Muscle of leg (tissue), 3 donors: ENCODE measurements at regions not wholly inside any gene's neighbourhood (a gene's known extent, or its start where the extent isn't known, plus 50 kb on each side); places are given as distances from the start of the nearest gene placed in this dataset.

ENCODE experiments used
- DNase-seq: peaks from one replicate; pipeline ENCODE4 v3.0.0; 2013
- H3K27ac ChIP-seq: one replicate; pipeline ENCODE4 v1.5.1; 2013; ENCODE audit warnings: mild to moderate bottlenecking, low read length, control low read depth
- H3K27me3 ChIP-seq: one replicate; pipeline ENCODE4 v1.6.1; 2013; ENCODE audit warnings: low read length; ENCODE audit not compliant: control insufficient read depth, insufficient read depth
- H3K36me3 ChIP-seq: one replicate; pipeline ENCODE4 v1.6.1; 2013; ENCODE audit warnings: low read length; ENCODE audit not compliant: control insufficient read depth, insufficient read depth
- H3K4me1 ChIP-seq: one replicate; pipeline ENCODE4 v1.6.1; 2013; ENCODE audit warnings: low read length; ENCODE audit not compliant: control insufficient read depth, insufficient read depth
- H3K4me3 ChIP-seq: one replicate; pipeline ENCODE4 v1.5.1; 2013; ENCODE audit warnings: low read length, control low read depth
- H3K9me3 ChIP-seq: replicated peaks from 2 replicates; pipeline ENCODE4 v1.6.1; 2013; ENCODE audit warnings: low read depth, low read length; ENCODE audit not compliant: control insufficient read depth
- WGBS: methylation state at CpG from one replicate; pipeline ENCODE4 v1.1.5; 2013; ENCODE audit warnings: missing lambda C conversion rate; ENCODE audit not compliant: insufficient coverage; 5-methylcytosine and 5-hydroxymethylcytosine counted together

DNA sequence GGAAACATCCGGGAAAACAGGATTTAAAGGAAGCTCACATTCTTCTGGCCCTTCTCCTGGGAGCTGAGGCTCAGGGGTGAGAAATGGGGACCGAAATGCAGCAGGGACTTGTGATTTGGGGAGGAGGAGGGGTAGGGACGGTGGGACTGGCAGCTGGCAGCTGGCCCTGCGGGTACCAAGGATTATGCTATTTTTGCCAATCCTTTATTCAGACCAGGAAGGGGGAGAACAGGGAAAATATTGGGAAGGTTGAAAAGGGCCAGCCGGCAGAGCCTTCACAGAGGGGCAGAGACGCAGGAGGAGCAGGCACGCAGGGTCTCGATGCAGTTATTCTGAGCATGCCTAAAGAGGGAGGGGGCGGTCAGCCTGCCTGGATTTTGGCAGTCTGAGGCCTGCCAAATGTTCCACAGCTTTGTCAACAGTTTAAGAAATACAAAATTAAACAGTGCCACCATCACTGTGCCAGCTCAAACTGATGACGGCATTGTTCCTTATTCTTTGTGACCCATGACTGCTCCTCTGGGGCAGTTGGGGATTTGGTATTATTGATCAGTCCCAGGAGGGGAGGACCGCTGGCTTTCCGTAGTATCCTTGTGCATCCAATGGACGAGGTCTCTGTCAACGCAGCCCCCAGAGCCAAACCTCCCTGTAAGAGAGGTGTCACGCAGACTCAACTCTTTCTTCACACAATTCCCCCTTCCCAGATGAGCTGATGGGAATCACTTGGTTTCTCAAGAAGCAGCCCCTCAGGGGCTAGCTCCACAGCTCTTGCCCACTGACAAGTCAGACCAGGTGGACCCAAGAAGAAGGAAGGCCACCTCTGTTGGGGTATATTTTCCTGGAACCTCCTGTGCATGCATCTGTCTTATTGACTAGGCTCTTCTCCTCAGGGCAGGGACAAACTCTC, 553.3 kb downstream of the BNC2 start:
- 48% methylated on average over 9 of the region's 15 CpGs for whole genome bisulfite sequencing
- DNase-seq: no peak
- Histone ChIP-seq H3K4me3 (no peak overlapping the region), H3K9me3 (no peaks in the 10 kb centered on the region), H3K27ac (no peak overlapping the region), H3K27me3 (peaks cover 4% of the 10 kb centered on the region), H3K36me3 (no peaks in the 10 kb centered on the region), H3K4me1 (peaks cover 38% of the 10 kb centered on the region)

- Histone ChIP-seq H3K27me3 (peaks cover 4% of the 10 kb centered on the region), H3K4me1 (peaks cover 38% of the 10 kb centered on the region), H3K27ac (no peak overlapping the region), H3K9me3 (no peaks in the 10 kb centered on the region), H3K36me3 (no peaks in the 10 kb centered on the region), H3K4me3 (no peak overlapping the region)
- WGBS: 86% methylated on average over 12 of the region's 20 CpGs
- DNase-seq: no peak
These were observed 551.9 kb downstream of the BNC2 start for GRCh38 chr9:16318516-16319060.

- peaks cover 2% of the 10 kb centered on the region for H3K27me3 ChIP-seq
- H3K27ac ChIP-seq: no peak overlapping the region
- 100% methylated on average over 1 of the region's 3 CpGs for WGBS
- peaks cover 36% of the 10 kb centered on the region for H3K4me1 ChIP-seq
- DNase-seq: no peak
- H3K36me3 ChIP-seq: no peaks in the 10 kb centered on the region
- no peak overlapping the region for H3K4me3 ChIP-seq
- no peaks in the 10 kb centered on the region for H3K9me3 ChIP-seq
These were observed 550.8 kb downstream of the BNC2 start for GRCh38 chr9:16319646-16320045.

GRCh38 chr9:16320338-16320902, 550.0 kb downstream of the BNC2 start:
- 88% methylated on average over 2 of the region's 5 CpGs for WGBS
- H3K27me3 ChIP-seq: no peaks in the 10 kb centered on the region
- no peaks in the 10 kb centered on the region for H3K9me3 ChIP-seq
- H3K36me3 ChIP-seq: no peaks in the 10 kb centered on the region
- H3K4me1 ChIP-seq: peaks cover 31% of the 10 kb centered on the region
- no peak for DNase-seq
- no peak overlapping the region for H3K4me3 ChIP-seq
- H3K27ac ChIP-seq: no peak overlapping the region

GRCh38 chr9:16321461-16322119, 548.9 kb downstream of the BNC2 start:
- WGBS: 93% methylated on average over 4 of the region's 7 CpGs
- H3K27ac ChIP-seq: no peak overlapping the region
- no peak for DNase-seq
- no peaks in the 10 kb centered on the region for H3K36me3 ChIP-seq
- peaks cover 20% of the 10 kb centered on the region for H3K4me1 ChIP-seq
- no peaks in the 10 kb centered on the region for H3K9me3 ChIP-seq
- no peak overlapping the region for H3K4me3 ChIP-seq
- no peaks in the 10 kb centered on the region for H3K27me3 ChIP-seq

DNA sequence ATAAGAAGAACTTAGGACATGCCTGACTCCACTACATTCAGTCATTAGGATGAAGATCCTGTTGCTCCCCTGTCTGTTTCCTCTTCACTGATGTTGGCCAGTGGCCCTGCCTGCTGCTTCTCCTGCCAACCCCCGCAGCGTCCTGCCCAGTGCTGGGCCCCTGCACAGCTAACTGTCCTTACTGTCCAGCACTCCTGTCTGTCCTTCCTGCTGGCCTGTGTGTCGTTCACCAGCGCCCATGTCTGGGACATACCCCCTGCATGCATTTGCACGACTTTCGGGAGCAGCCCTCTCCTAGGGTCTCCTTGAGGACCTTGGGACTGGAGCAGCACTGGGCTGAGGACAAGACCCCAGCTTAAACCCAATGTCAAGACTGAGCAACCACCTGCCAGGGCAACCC, 547.6 kb downstream of the BNC2 start:
- Histone ChIP-seq H3K27me3 (no peaks in the 10 kb centered on the region), H3K9me3 (no peaks in the 10 kb centered on the region), H3K4me3 (no peak overlapping the region), H3K36me3 (no peaks in the 10 kb centered on the region), H3K4me1 (peaks cover 7% of the 10 kb centered on the region), H3K27ac (no peak overlapping the region)
- 79% methylated on average over 6 of the region's 6 CpGs for WGBS
- no peak for DNase-seq

- no peak for DNase-seq
- Histone ChIP-seq H3K4me3 (no peak overlapping the region), H3K9me3 (no peaks in the 10 kb centered on the region), H3K27me3 (no peaks in the 10 kb centered on the region), H3K4me1 (peaks cover 18% of the 10 kb centered on the region), H3K36me3 (no peaks in the 10 kb centered on the region), H3K27ac (no peak overlapping the region)
- 70% methylated on average over 5 of the region's 6 CpGs for WGBS
These were observed 544.5 kb downstream of the BNC2 start for GRCh38 chr9:16325966-16326365.

DNA sequence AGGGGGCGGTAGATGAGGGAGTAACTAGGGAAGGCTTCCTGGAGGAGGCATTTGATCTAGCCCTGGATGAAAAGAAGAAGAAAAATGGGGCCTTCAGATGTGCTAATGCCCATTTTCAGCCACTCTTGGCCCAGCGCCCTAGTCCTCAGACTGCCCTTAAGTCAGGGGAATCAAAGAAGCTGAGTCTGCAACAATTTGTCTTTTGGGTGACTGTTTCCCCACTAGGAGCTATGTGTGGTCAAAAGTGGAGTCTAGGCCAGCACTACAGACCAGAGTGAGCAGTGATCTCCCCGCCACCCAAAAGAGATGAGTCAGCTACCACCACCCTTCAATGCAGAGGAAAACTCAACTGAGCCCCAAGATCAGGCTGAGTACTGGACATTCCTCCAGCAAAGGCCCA, 542.1 kb downstream of the BNC2 start:
- Histone ChIP-seq H3K9me3 (no peaks in the 10 kb centered on the region), H3K36me3 (no peaks in the 10 kb centered on the region), H3K4me3 (no peak overlapping the region), H3K4me1 (peaks cover 25% of the 10 kb centered on the region), H3K27me3 (no peaks in the 10 kb centered on the region), H3K27ac (no peak overlapping the region)
- WGBS: 96% methylated on average over 3 of the region's 3 CpGs
- no peak for DNase-seq

DNA sequence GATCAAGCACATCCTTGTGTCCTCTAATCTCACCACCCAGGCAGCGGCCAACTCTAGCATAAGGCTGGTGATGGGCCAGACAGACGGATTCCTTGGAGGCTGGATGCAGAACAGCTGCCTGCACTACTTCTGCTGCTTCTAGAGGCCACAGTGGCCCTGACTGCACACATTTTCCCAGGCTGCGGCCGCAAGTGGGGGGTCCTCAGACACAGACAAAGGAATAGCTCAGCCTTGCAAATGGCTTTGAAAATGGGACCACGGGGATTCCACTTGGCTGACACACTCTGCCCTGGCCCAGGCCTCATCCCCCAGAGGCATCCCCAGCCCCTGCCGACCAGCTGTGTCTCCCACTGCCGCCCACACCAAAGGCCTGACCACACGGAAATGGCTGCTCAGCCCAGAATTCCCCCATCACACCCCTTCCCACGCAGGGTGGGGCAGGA, 540.8 kb downstream of the BNC2 start:
- 21% methylated on average over 8 of the region's 9 CpGs for WGBS
- H3K9me3 ChIP-seq: no peaks in the 10 kb centered on the region
- no peaks in the 10 kb centered on the region for H3K27me3 ChIP-seq
- H3K4me3 ChIP-seq: no peak overlapping the region
- peak; percentile 84 for DNase-seq
- peak overlapping the region; percentile 67 for H3K27ac ChIP-seq
- no peaks in the 10 kb centered on the region for H3K36me3 ChIP-seq
- peaks cover 25% of the 10 kb centered on the region for H3K4me1 ChIP-seq

DNA sequence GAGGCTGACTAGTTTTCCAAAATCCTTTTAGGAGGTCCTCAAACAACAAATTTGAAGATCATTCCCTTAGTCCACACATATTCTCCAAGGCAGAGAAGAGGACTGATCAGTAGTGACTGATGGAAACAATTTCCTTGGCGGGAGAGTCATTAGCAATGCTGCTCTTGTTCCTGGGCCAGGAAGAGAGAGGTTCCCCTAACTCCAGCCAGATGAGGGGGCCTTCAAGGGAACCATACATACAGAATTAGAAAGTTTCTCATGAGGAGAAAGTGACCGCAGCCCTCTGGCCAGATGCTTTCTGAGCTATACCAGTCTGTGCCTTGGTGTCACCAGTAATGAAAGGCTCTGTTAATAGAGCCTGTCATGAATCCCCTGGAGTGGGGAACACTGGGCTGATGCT, 539.4 kb downstream of the BNC2 start:
- peak overlapping the region; percentile 39 for H3K27ac ChIP-seq

More for the DNA sequence above, 539.4 kb downstream of the BNC2 start:
- Histone ChIP-seq H3K4me3 (no peak overlapping the region), H3K27me3 (no peaks in the 10 kb centered on the region), H3K36me3 (no peaks in the 10 kb centered on the region), H3K4me1 (peaks cover 30% of the 10 kb centered on the region), H3K9me3 (no peaks in the 10 kb centered on the region)
- 17% methylated on average over 1 of the region's 2 CpGs for WGBS
- DNase-seq: peak; percentile 85
